ENCODE measurements at regions not wholly inside any gene's neighbourhood (a gene's known extent, or its start where the extent isn't known, plus 50 kb on each side); places are given as distances from the start of the nearest gene placed in this dataset.
A peak's percentile ranks its signal among the peaks of the same experiment; 100 is the strongest.

- DNase-seq (ENCODE audit: low read depth in 2 of 2), result no peak
These were observed 755.7 kb upstream of the ALCAM start for GRCh38 chr3:104610730-104611652.

GRCh38 chr3:104612218-104612617 is 754.5 kb upstream of the ALCAM start:
- no peak for DNase-seq (ENCODE audit: low read depth in 2 of 2)

GRCh38 chr3:104614564-104614963 is 752.1 kb upstream of the ALCAM start:
- no peak for DNase-seq (ENCODE audit: low read depth in 2 of 2)

DNA sequence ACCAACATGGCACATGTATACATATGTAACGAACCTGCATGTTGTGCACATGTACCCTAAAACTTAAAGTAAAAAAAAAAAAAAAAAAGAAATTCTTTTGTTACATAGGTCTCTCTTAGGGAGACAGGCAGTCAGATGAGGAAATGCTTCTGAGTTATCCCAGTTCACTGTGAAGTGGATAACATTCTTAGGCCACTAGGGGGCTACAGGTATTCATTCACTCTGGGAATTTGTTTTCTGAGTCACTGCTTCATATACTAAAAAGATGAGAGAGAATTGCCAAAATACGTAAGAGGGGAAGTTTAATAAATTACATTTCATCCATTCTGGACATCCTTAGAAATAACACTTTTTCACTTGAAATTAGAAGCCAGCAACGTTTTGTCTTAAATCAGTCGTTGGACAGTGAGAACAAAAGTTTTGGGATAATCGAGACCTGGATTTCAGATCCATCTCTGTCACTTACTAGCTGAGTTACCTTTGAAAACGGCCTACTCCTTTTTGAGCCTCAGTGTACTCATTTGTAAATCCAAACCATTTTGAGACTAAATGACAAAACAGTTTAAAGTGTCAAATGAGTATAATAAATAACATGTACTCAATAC is 738.4 kb upstream of the ALCAM start:
- DNase-seq (ENCODE audit: low read depth in 2 of 2), result peak; percentile 68 to 69

DNA sequence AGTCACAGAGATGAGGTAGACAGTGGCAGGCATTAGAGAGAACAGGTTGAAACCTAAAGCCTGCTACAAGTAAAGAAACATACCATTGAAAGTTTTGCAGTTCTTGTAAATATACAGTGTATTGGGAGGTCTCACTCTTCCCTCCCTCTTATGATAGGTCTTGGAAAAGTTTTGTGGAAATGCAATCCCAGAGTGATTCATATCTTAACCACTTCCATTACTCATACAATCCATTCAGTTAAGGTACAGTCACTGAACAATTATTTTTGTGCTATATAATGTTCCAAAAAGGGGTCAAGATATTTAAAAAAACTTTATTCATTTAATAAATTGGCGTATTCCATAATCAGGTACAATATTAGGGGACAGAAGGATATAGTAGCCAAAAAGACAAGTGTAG is 737.7 kb upstream of the ALCAM start:
- DNase-seq (ENCODE audit: low read depth in 2 of 2), result peak in 1 of 2 donors; percentile 69

DNA sequence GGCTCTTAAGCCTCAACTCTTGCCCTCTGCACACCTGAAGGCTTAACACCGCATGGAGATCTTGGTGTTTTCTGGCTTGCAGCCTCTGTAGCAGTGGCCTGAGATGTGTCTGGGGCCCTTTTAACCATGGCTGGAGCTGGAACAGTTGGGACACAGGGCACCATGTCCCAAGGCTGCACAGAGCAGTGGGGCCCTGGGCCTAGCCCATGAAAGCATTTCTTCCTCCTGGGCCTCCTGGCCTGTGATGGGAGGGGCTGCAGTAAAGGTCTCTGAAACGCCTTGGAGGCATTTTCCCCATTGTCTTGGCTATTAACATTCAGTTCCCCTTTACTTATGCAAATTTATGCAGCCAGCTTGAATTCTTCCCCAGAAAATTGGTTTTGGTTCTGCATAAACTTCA is 735.5 kb upstream of the ALCAM start:
- DNase-seq (ENCODE audit: low read depth in 2 of 2), result no peak

DNA sequence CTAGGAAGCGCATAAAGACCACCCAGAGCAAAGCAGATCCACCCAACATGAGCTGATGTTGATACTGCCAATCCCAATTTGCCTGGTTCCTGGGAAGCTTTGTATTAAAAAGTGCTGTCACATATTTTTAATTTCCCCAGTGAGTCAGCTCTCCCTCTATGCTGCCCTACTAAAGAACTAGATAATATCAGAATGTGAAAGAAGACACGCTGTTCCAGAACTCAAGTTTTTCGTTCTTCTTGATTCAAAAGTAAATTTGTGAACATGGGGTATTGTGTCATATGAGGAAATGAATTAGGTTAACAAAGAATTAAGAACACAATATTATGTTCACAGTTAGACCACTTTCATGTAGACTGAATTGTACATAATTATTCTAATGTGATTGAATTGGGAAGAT is 734.2 kb upstream of the ALCAM start:
- peak in 1 of 2 donors; percentile 29 for DNase-seq (ENCODE audit: low read depth in 2 of 2)

GRCh38 chr3:104632947-104633346 is 733.8 kb upstream of the ALCAM start:
- peak in 1 of 2 donors; percentile 10 for DNase-seq (ENCODE audit: low read depth in 2 of 2)

- no peak for DNase-seq (ENCODE audit: low read depth in 2 of 2)
These were observed 730.7 kb upstream of the ALCAM start for GRCh38 chr3:104635872-104636580.

GRCh38 chr3:104642827-104643226 is 723.9 kb upstream of the ALCAM start:
- no peak for DNase-seq (ENCODE audit: low read depth in 2 of 2)

GRCh38 chr3:104646196-104646595 is 720.5 kb upstream of the ALCAM start:
- DNase-seq (ENCODE audit: low read depth in 2 of 2), result no peak

DNA sequence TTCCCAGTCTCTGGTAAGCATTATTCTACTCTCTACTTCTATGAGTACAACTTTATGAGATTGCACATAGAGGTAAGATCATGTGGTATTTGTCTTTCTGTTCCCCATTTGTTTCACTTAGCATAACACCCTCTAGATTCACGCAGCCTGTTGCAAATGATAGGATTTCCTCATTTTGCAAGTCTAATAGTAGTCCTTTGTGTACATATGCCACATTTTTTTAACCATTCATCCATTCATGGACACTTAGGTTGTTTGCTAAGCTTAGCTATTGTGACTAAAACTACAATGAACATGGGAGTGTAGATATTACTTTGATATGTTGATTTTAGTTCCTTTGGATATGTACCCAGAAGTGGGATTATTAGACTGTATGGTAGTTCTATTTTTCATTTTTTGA is 717.9 kb upstream of the ALCAM start:
- no peak for DNase-seq (ENCODE audit: low read depth in 2 of 2)

DNA sequence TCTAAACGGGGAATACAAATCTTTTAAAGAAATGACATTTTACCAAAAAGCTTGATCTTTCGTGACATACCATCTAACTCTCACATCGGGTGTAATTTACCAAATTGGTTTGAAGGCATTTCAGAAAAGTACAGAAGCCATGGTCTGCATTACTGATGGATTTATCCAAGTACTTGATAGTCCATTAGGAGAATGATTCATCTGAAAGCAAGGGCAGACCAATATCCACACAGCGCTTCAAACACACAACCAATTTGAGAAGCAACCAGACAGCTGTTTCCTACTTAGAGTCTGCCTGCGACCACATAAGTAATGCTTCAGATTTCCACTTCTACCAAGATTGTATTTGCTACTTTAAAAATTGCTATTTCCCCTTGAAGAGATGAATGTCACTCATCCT is 697.6 kb upstream of the ALCAM start:
- no peak for DNase-seq (ENCODE audit: low read depth in 2 of 2)

DNA sequence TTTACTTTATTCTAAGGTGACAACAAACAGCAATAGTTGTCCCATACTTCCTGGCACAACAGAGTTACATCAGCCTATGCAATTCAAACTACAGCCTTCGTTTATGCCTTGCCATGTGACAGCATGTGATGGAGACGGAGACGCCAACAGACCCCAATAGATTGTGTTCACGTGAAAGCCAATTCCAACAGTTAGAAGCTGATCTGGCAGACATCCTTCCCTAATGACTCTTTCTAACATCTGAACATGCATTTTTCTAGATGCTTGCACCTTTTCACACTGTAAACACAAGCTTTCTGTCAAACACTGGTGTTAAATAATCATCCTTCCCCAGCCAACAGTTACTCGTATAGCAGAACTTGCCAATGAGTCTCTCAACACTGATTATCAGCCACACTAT is 694.4 kb upstream of the ALCAM start:
- no peak for DNase-seq (ENCODE audit: low read depth in 2 of 2)

DNA sequence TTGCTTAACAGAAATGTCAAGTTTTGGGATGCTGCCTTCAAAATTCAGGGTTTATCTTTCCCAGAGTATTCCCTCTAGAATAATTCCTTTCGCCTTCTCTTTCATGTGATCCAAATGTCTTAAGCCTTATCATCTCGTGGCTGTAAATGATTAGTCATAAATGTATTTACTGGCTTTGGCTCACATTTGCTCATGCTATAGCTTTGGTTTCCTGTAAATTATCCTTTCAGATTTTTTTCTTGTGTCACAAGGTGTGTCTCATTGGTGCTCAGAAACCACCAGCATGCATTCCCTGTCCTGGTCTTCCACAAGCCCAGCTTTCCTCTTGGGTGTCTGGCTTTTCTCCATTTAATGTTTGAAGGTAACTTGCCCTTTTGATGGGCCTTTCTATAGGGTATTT is 692.7 kb upstream of the ALCAM start:
- DNase-seq (ENCODE audit: low read depth in 2 of 2), result no peak

DNA sequence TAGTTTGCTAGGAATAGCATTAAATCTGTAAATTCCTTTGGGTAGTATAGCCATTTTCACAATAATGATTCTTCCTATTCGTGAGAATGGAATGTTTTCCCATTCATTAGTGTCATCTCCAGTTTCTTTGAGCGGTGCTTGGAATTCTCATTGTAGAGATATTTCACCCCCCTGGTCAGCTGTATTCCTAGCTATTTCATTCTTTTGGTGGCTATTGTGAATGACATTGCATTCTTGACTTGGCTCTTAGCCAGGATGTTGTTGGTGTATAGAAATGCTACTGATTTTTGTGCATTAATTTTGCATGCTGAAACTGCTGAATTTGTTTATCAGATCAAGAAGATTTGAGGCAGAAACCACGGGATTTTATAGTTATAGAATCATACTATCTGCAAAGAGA is 690.5 kb upstream of the ALCAM start:
- peak; percentile 10 to 17 for DNase-seq (ENCODE audit: low read depth in 2 of 2)

GRCh38 chr3:104677932-104678331 is 688.8 kb upstream of the ALCAM start:
- no peak for DNase-seq (ENCODE audit: low read depth in 2 of 2)

- DNase-seq (ENCODE audit: low read depth in 2 of 2), result no peak
These were observed 681.2 kb upstream of the ALCAM start for GRCh38 chr3:104685492-104685891.

- DNase-seq (ENCODE audit: low read depth in 2 of 2), result no peak
These were observed 679.3 kb upstream of the ALCAM start for GRCh38 chr3:104687362-104687761.

GRCh38 chr3:104696470-104696869 is 670.2 kb upstream of the ALCAM start:
- no peak for DNase-seq (ENCODE audit: low read depth in 2 of 2)

DNA sequence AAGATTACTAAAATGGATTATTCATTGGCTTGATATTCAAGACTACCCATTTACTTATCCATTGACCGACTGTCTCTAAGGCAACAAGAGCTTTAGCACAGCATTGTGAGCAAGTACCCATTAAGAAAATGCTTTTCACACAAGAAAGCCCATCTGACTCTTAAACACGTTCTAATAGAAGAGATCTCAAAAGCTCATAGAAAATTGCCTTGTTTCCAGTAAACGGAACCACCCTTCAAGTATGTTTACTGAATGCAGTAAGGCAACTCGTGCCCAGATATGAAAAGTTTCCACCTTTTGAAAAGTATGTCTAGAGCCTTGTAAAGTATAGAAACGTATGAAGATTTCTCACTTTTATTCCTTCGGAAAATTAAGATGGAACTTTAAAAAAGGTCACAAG is 655.3 kb upstream of the ALCAM start:
- DNase-seq (ENCODE audit: low read depth in 2 of 2), result no peak

DNA sequence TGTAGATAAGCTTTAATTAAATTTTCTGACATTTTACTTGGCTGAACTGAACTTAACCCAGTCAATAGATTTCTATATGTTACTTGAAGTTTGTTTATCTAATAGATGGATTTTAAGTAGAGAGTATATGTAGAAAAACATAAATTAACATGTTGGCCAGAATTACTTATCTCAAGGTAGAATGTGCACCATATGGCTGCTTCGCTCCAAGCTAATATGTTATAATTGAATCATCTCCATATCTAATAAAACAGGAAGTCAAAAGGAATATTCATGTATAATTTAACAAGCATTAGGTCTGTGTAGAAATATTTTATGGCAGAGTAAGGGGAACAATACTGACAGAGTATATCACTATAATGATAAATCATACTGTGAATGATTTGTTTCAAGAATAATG is 650.7 kb upstream of the ALCAM start:
- no peak for DNase-seq (ENCODE audit: low read depth in 2 of 2)

DNA sequence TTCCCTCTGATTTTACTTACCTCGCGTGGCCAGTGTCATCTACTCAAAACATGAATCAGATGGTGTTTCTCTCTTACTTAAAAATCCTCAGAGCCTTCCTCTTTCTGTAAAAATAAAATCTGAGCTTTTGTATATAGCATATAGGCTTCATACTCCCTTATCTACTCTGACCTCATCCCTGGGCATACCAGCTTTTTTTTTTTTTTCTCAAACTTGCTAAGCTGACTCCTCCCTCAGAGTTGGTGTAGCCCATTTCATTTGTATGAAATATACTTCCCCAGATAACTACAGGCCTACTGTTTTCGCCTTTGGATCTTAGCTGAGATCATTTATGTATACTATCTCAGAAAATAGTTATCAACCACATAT is 648.9 kb upstream of the ALCAM start:
- no peak for DNase-seq (ENCODE audit: low read depth in 2 of 2)

All from lung microvascular endothelial cell (primary cell).